ENCODE measurements at regions not wholly inside any gene's neighbourhood (a gene's known extent, or its start where the extent isn't known, plus 50 kb on each side); places are given as distances from the start of the nearest gene placed in this dataset.

DNA sequence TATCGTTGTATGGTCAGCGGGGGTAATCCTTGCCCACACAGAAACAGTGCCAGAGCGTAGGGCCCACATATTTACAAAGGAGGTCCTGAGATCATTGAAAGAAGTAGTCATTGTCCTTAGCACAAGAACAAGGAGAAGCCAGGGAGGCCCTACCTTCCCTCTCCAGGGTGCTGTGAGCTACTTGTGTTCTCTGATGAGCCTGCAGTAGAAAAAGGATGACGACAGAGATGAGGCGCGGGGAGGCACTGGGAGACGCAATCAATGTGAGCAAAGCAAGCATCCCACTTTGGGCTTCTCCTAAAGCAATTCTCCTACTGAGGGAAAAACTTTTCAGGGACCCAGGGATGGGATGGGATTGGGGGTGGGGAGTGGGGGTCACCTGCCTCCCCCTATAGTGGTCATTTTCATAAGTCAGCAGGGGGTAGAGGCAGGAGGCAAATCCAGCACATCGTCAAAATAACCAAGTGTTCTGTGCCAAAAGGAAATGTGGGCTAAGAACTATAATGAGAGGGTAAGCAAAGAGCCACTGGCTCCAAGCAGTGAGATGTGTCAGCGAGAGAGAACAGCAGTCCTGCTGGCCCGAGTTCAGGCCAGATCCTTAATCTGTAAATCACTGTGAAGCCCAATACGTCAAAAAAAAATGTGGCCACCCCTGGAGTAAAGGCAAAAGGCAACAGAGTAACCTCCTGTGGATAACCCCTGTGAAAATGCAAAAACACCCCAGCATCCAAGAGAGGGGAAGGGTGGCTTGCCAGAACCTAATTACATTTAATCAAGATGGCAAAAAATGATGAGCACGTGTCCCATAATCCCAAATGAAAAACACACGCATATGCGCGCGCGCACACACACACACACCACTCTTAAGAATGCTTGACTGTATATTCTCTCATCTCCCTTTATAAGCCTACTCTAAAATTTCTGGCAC lies 136.6 kb upstream of the HHIP start:
- TF ChIP-seq TCF12 (IDR thresholded peaks at IDR 0.05; ENCODE audit: low read depth, low read length) (no peak), SP1 (IDR thresholded peaks at IDR 0.05; ENCODE audit: low read depth, low read length) (no peak), EP300 (IDR thresholded peaks at IDR 0.05; ENCODE audit: borderline replicate concordance in 1 of 2, low read depth in 2 of 2, low read length in 2 of 2) (no peak), PHF8 (conservative IDR thresholded peaks at IDR 0.05; ENCODE audit: low read depth, low read length) (no peak)
- TF ChIP-seq, protein P1, sequence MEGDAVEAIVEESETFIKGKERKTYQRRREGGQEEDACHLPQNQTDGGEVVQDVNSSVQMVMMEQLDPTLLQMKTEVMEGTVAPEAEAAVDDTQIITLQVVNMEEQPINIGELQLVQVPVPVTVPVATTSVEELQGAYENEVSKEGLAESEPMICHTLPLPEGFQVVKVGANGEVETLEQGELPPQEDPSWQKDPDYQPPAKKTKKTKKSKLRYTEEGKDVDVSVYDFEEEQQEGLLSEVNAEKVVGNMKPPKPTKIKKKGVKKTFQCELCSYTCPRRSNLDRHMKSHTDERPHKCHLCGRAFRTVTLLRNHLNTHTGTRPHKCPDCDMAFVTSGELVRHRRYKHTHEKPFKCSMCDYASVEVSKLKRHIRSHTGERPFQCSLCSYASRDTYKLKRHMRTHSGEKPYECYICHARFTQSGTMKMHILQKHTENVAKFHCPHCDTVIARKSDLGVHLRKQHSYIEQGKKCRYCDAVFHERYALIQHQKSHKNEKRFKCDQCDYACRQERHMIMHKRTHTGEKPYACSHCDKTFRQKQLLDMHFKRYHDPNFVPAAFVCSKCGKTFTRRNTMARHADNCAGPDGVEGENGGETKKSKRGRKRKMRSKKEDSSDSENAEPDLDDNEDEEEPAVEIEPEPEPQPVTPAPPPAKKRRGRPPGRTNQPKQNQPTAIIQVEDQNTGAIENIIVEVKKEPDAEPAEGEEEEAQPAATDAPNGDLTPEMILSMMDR (IDR thresholded peaks at IDR 0.05; ENCODE audit: control extremely low read depth in 1 of 3, insufficient read depth in 1 of 3, low read depth in 1 of 3, low read length in 3 of 3): no peak

Data from H1 (cell line).